WI38 (cell line): ENCODE measurements at regions not wholly inside any gene's neighbourhood (a gene's known extent, or its start where the extent isn't known, plus 50 kb on each side); places are given as distances from the start of the nearest gene placed in this dataset.

Source experiments
- H3K4me3 ChIP-seq: 2 replicates; pipeline ENCODE4 v1.5.1; 2011; ENCODE audit warnings: low read depth, mild to moderate bottlenecking, control low read depth, low read length
- CTCF ChIP-seq: IDR thresholded peaks from 2 replicates; pipeline ENCODE4 v1.5.1; 2012; ENCODE audit warnings: low read depth, mild to moderate bottlenecking, control low read depth, low read length

- TF ChIP-seq CTCF = no peak
- H3K4me3 ChIP-seq = no peak overlapping the region
These were observed 363.4 kb downstream of the TMA16 start for GRCh38 chr4:163857903-163858302.

GRCh38 chr4:163858515-163858914, 364.0 kb downstream of the TMA16 start:
- H3K4me3 ChIP-seq = no peak overlapping the region
- TF ChIP-seq CTCF = no peak

- H3K4me3 ChIP-seq = no peak overlapping the region
- no peak for TF ChIP-seq CTCF
These were observed 368.6 kb downstream of the TMA16 start for GRCh38 chr4:163863082-163863481.

- TF ChIP-seq CTCF = no peak
- H3K4me3 ChIP-seq = no peak overlapping the region
These were observed 370.5 kb downstream of the TMA16 start for GRCh38 chr4:163865010-163865409.

GRCh38 chr4:163866728-163867315, 372.3 kb downstream of the TMA16 start:
- no peak for TF ChIP-seq CTCF
- no peak overlapping the region for H3K4me3 ChIP-seq

GRCh38 chr4:163868445-163868844, 374.0 kb downstream of the TMA16 start:
- no peak for TF ChIP-seq CTCF
- H3K4me3 ChIP-seq = no peak overlapping the region

- TF ChIP-seq CTCF = no peak
- no peak overlapping the region for H3K4me3 ChIP-seq
These were observed 376.6 kb downstream of the TMA16 start for GRCh38 chr4:163871078-163871477.
